NCI-H146 treated with DMSO at 0.1 percent for 48 hours (cell line): ENCODE measurements at regions not wholly inside any gene's neighbourhood (a gene's known extent, or its start where the extent isn't known, plus 50 kb on each side); places are given as distances from the start of the nearest gene placed in this dataset.
"Not testable (repeated sequence)": the region's sequence is repeated elsewhere in the genome, so short reads cannot be mapped to it uniquely, and the experiment has no call there.

Experiments
- DNase-seq: peaks from one replicate; lab custom pipeline; 2025; ENCODE audit not compliant: unreplicated experiment; lab: John Stamatoyannopoulos, UW

- no peak for DNase-seq
Observed at GRCh38 chr2:129354631-129355030, 624.8 kb upstream of the RAB6C start.

DNA sequence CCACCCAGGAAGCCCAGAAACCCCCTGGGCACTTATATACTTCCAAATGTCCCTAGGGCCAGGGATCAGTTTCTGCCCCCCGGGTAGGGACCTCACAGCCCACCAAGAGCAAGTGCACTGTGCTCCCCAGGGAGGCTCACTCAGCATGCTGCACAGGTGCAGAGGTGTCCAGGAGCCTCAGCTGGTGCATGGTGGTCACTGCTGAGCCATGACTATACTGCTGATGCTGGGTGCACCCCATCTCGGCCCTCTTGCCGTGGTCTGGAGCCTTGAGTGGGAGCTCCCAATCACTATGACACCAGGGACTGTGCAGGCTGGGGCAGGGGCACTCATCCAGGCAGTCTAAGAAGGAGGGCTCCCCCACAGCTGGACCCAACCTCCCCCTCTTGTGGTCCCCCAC lies 617.8 kb upstream of the RAB6C start:
- no peak for DNase-seq

DNA sequence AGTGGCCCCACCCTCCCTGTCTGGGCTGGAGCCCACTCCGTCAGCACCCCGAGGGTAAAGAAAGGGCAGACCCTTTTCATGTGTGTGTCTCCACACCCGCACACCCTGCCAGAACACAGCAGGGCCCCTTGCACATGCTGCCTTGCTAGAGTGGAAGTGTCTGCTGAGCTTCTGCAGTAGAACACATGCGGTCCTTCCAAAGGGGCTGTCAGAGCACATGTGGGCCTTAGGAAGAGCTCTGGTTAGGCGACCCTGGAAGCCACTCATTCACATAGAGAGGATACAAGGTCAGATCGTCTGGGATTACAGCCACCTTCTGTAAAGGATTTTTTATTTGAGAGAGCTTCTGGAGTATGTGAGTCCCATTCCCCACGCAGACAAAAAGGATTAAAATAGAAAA lies 613.2 kb upstream of the RAB6C start:
- no peak for DNase-seq

DNA sequence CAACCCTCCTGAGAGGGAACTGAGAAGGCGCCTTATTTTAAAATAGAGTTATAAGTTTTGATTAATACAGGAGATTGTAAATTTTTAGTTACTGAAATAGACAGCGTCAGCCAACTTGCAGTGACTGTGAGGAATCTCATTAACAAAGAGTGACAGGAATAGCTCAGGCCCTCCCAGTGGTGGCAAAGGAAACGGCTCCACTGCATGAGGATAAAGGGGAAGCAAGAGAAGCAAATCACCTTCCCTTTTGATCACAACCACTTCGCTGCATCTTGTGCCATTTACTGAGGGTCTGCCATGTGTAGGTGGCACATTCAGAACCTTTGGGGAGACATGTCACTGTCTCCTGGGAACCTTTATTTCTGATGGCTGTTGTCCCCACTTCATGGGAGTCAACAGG lies 612.4 kb upstream of the RAB6C start:
- no peak for DNase-seq

- DNase-seq, result no peak
Observed at GRCh38 chr2:129369437-129369836, 610.0 kb upstream of the RAB6C start.

- no peak for DNase-seq
Observed at GRCh38 chr2:129374452-129374851, 605.0 kb upstream of the RAB6C start.

GRCh38 chr2:129375632-129376425 lies 603.6 kb upstream of the RAB6C start:
- no peak for DNase-seq

- DNase-seq, result no peak
Observed at GRCh38 chr2:129376426-129377077, 602.9 kb upstream of the RAB6C start.

DNA sequence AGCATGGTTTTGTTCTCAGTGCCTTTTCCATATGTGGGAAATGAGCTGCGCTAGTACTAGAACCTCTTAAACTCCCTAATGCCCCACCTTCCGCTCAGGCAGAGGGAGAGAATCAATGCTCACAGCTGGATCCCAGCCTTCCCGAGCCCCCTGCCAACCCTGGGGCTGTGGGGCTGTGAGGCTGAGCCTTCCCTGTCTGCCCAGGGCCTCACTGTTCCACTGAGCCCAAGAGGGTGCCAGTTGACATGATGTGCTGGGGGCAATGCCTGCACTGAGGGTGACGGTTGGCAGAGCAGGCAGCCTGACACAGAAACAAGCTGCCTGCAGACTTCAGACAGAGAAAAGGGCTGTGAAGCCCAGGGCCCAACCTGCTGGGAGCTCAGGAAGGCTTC lies 602.4 kb upstream of the RAB6C start:
- no peak for DNase-seq

GRCh38 chr2:129378186-129378585 lies 601.3 kb upstream of the RAB6C start:
- DNase-seq, result no peak

DNA sequence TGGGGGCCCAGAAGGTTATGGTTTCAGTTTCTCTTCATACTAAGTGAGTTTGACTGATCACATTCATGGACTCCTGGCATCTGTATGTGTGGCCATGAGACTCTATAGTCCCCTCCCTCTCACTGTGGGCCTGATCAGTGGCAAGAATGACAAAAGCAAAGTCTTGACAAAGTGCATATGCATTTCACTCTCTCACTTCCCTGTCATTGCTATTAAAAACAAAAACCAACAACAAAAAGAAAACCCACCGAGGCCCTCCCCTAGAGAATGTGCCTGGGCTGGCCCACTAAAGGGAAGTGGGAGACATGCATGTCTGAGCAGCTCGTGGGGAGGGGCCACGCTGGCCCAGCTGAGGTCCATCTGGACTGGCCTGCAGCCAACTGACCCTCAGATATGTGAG lies 600.1 kb upstream of the RAB6C start:
- DNase-seq, result no peak

- no peak for DNase-seq
Observed at GRCh38 chr2:129381789-129382188, 597.7 kb upstream of the RAB6C start.

GRCh38 chr2:129388870-129389269 lies 590.6 kb upstream of the RAB6C start:
- no peak for DNase-seq

DNA sequence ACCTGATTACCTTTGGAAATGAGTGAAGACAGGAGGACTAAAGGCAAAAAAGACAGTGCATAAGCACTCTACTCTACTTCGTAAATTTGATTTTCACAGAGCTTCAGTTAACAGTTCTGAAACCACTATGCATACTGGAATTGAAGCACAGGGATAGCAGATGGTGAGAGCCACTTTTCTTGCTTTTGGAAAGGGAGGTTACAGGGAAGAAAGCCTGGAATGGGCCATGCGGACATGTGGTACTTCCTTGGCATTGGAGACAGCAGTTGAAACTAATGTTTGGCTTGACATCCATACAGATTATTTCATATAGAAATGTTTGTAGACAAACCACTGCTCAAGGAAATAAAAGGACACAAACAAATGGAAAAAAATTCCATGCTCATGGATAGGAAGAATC lies 585.6 kb upstream of the RAB6C start:
- no peak for DNase-seq

DNA sequence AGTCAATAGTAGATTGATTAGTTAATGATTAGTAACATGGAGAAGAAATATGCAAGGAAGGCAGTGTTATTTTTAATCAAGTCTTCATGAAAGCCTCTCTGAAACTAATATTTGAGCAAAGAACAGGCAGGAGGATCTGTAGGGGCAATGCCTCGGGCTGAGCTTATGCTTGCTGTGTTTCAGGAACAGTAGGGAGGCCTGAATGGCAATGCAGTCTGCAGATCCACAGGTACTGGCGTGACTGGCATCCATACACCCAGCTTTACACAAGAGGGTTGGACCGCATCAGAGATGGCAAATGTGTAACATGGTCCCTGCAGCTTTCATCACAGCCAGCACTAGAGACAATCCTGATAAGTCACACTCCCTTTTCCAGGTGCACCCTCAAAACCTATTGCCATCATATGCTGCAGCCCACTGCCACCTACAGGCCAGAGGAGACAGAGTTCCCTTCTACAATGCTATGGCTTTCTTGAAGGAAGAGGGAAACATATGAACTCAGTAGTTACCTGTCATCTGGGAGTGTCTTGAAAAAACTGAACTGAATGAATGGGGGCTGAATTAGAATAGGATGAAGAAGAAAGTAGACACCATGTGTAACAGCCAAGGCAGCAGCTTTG lies 582.4 kb upstream of the RAB6C start:
- no peak for DNase-seq

- DNase-seq, result no peak
Observed at GRCh38 chr2:129400826-129401225, 578.6 kb upstream of the RAB6C start.

- DNase-seq, result no peak
Observed at GRCh38 chr2:129402076-129402475, 577.4 kb upstream of the RAB6C start.

- DNase-seq, result no peak
Observed at GRCh38 chr2:129404000-129404685, 575.3 kb upstream of the RAB6C start.

- DNase-seq, result no peak
Observed at GRCh38 chr2:129408570-129408969, 570.9 kb upstream of the RAB6C start.

GRCh38 chr2:129417041-129417440 lies 562.4 kb upstream of the RAB6C start:
- DNase-seq, result not testable (repeated sequence)

DNA sequence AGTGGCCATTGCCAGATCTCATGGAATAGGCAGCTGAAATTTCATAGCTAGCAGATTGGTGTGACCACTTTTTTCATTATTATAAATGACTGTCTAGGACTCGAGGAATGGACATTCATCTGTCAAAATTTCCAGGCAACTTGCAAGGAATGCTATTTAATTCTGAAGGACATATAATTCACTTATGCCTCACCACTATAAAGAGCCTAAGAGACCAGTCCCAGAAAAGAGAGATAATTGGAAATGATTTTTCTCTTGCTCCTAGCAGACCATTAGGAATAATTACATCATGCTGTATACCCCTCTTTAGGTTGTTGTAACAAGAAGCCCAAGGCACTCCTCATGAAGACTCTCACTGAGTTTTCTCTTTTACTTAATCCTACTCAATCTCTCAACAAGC lies 557.4 kb upstream of the RAB6C start:
- DNase-seq, result no peak
